T-cell (primary cell): ENCODE measurements at regions not wholly inside any gene's neighbourhood (a gene's known extent, or its start where the extent isn't known, plus 50 kb on each side); places are given as distances from the start of the nearest gene placed in this dataset.

Experiments
- ATAC-seq, 4 experiments: fragments of 200-7000 bp in 3 of 4; fragments of 150-1000 bp in 1 of 4; cut with Tn5 transposase; replicated peaks in 1 of 4; 1 replicate in 3 of 4; 2 replicates in 1 of 4; pipeline ENCODE4 v1.10.0; 2021; ENCODE audit warnings: moderate library complexity in 3 of 4, mild to moderate bottlenecking in 2 of 4, moderate number of reproducible peaks in 1 of 4
- CTCF ChIA-PET, 2 donors: fragments of 300-600 bp; sonication (Branson Sonifier 250); formaldehyde crosslinking; loops; one replicate each; lab custom pipeline; 2022; ENCODE audit warnings: antibody characterized with exemption in 2 of 2; lab: Charles Lee
- POLR2A ChIA-PET, 2 donors: fragments of 300-600 bp; sonication (Branson Sonifier 250); formaldehyde crosslinking; loops; one replicate each; lab custom pipeline; 2022; ENCODE audit warnings: antibody characterized with exemption in 2 of 2; lab: Charles Lee
- DNase-seq, 35 experiments: peaks; one replicate each; pipeline versions ENCODE4 v3.0.0 to v3.0.0-alpha.2; 2013 to 2023
- H3K27ac ChIP-seq: one replicate; pipeline ENCODE4 v1.5.1; 2013; ENCODE audit warnings: low read length
- H3K27me3 ChIP-seq, 2 experiments: replicated peaks in 1 of 2; 1 replicate in 1 of 2; 2 replicates in 1 of 2; pipeline versions ENCODE4 v1.6.1 to v1.7.0; 2013; ENCODE audit warnings: low read length in 1 of 2, mixed read lengths in 1 of 2; ENCODE audit not compliant: control insufficient read depth in 2 of 2, insufficient read depth in 2 of 2; ENCODE audit errors: extremely low read depth in 1 of 2
- H3K36me3 ChIP-seq, 2 donors: 1 replicate in 1 of 2; 2 replicates in 1 of 2; pipeline versions ENCODE4 v1.6.1 to v1.7.0; 2013; ENCODE audit warnings: low read length in 1 of 2; ENCODE audit not compliant: control insufficient read depth in 2 of 2, insufficient read depth in 1 of 2; ENCODE audit errors: extremely low read depth in 1 of 2
- H3K4me1 ChIP-seq, 2 experiments: 1 replicate in 1 of 2; 2 replicates in 1 of 2; pipeline versions ENCODE4 v1.6.1 to v1.7.0; 2013; ENCODE audit warnings: low read length in 2 of 2, mixed read lengths in 1 of 2; ENCODE audit not compliant: insufficient read depth in 2 of 2, control insufficient read depth in 1 of 2; ENCODE audit errors: extremely low read depth in 1 of 2
- H3K4me3 ChIP-seq, 2 donors: 1 replicate in 1 of 2; 2 replicates in 1 of 2; pipeline versions ENCODE4 v1.5.1 to v1.7.0; 2013; ENCODE audit warnings: mild to moderate bottlenecking in 2 of 2, low read length in 1 of 2, moderate library complexity in 1 of 2; ENCODE audit not compliant: control insufficient read depth in 1 of 2; ENCODE audit errors: extremely low read depth in 1 of 2
- H3K9me3 ChIP-seq: 2 replicates; pipeline ENCODE4 v1.7.0; 2013
- H3K27ac Mint-ChIP-seq, 2 donors: one replicate each; pipeline ENCODE4 v1.8.0; 2020 to 2021; ENCODE audit warnings: mild to moderate bottlenecking in 2 of 2, mixed read lengths in 2 of 2
- H3K27me3 Mint-ChIP-seq, 2 donors: one replicate each; pipeline ENCODE4 v1.8.0; 2021 to 2022; ENCODE audit warnings: mixed read lengths in 2 of 2
- H3K36me3 Mint-ChIP-seq: one replicate; pipeline ENCODE4 v1.8.0; 2021; ENCODE audit warnings: mixed read lengths
- H3K4me1 Mint-ChIP-seq, 3 donors: one replicate each; pipeline ENCODE4 v1.8.0; 2020 to 2022; ENCODE audit warnings: mixed read lengths in 3 of 3, mild to moderate bottlenecking in 1 of 3
- H3K4me3 Mint-ChIP-seq, 3 donors: one replicate each; pipeline ENCODE4 v1.8.0; 2020 to 2022; ENCODE audit warnings: mild to moderate bottlenecking in 3 of 3, mixed read lengths in 3 of 3, moderate library complexity in 3 of 3
- H3K9me3 Mint-ChIP-seq, 3 donors: one replicate each; pipeline ENCODE4 v1.8.0; 2020 to 2022; ENCODE audit warnings: mixed read lengths in 3 of 3
- WGBS: methylation state at CpG from one replicate; pipeline ENCODE4 v1.1.5; 2013; ENCODE audit warnings: missing lambda C conversion rate; ENCODE audit not compliant: insufficient coverage; 5-methylcytosine and 5-hydroxymethylcytosine counted together

GRCh38 chr2:121128741-121129659, 156.0 kb downstream of the TFCP2L1 start:
- Histone ChIP-seq H3K4me1 (no peaks in the 10 kb centered on the region), H3K27me3 (peaks cover 0 to 15% of the 10 kb centered on the region in 2 experiments), H3K9me3 (no peaks in the 10 kb centered on the region), H3K4me3 (no peak overlapping the region), H3K36me3 (no peaks in the 10 kb centered on the region), H3K27ac (no peak overlapping the region)
- DNase-seq (no peak), ATAC-seq (no peak)
- no peaks in the 10 kb centered on the region for H3K4me1 Mint-ChIP-seq
- CTCF ChIA-PET, result no interaction called here
- POLR2A ChIA-PET, result no interaction called here
- no peak overlapping the region for H3K4me3 Mint-ChIP-seq
- no peaks in the 10 kb centered on the region for H3K9me3 Mint-ChIP-seq
- no peaks in the 10 kb centered on the region for H3K36me3 Mint-ChIP-seq
- peaks cover 0 to 1% of the 10 kb centered on the region in 2 donors for H3K27me3 Mint-ChIP-seq
- 70% methylated on average over 6 of the region's 12 CpGs for WGBS
- H3K27ac Mint-ChIP-seq, result no peak overlapping the region

GRCh38 chr2:121129692-121130091, 155.3 kb downstream of the TFCP2L1 start:
- H3K4me3 ChIP-seq, result no peak overlapping the region
- Mint-ChIP-seq H3K27me3 (no peaks in the 10 kb centered on the region), H3K4me1 (no peaks in the 10 kb centered on the region), H3K27ac (no peak overlapping the region), H3K4me3 (no peak overlapping the region), H3K9me3 (no peaks in the 10 kb centered on the region), H3K36me3 (no peaks in the 10 kb centered on the region)
- ChIA-PET POLR2A (no interaction called here), CTCF (no interaction called here)
- no peak for ATAC-seq
- no peak overlapping the region for H3K27ac ChIP-seq
- H3K36me3 ChIP-seq, result no peaks in the 10 kb centered on the region
- H3K27me3 ChIP-seq, result peaks cover 0 to 17% of the 10 kb centered on the region in 2 experiments
- WGBS, result 69% methylated on average over 5 of the region's 6 CpGs
- H3K9me3 ChIP-seq, result no peaks in the 10 kb centered on the region
- DNase-seq, result no peak
- H3K4me1 ChIP-seq, result no peaks in the 10 kb centered on the region

GRCh38 chr2:121130301-121130850, 154.6 kb downstream of the TFCP2L1 start:
- no peaks in the 10 kb centered on the region for H3K4me1 ChIP-seq
- 67% methylated on average over 1 of the region's 4 CpGs for WGBS

GRCh38 chr2:121131375-121131774, 153.6 kb downstream of the TFCP2L1 start:
- CTCF ChIA-PET, result no interaction called here
- Mint-ChIP-seq H3K4me3 (no peak overlapping the region), H3K36me3 (no peaks in the 10 kb centered on the region), H3K27me3 (no peaks in the 10 kb centered on the region), H3K9me3 (no peaks in the 10 kb centered on the region), H3K4me1 (no peaks in the 10 kb centered on the region), H3K27ac (no peak overlapping the region)
- ATAC-seq (no peak), DNase-seq (no peak)
- H3K27me3 ChIP-seq, result peaks cover 0 to 16% of the 10 kb centered on the region in 2 experiments
- 83% methylated on average over 5 of the region's 9 CpGs for WGBS
- no peaks in the 10 kb centered on the region for H3K4me1 ChIP-seq
- H3K4me3 ChIP-seq, result no peak overlapping the region
- POLR2A ChIA-PET, result no interaction called here
- no peaks in the 10 kb centered on the region for H3K36me3 ChIP-seq
- no peak overlapping the region for H3K27ac ChIP-seq
- H3K9me3 ChIP-seq, result no peaks in the 10 kb centered on the region

More at GRCh38 chr2:121130301-121130850, 154.6 kb downstream of the TFCP2L1 start:
- POLR2A ChIA-PET, result no interaction called here
- H3K9me3 ChIP-seq, result no peaks in the 10 kb centered on the region
- no peaks in the 10 kb centered on the region for H3K36me3 ChIP-seq
- ATAC-seq, result no peak
- no peaks in the 10 kb centered on the region for H3K9me3 Mint-ChIP-seq
- H3K27ac ChIP-seq, result no peak overlapping the region
- H3K4me1 Mint-ChIP-seq, result no peaks in the 10 kb centered on the region
- no peak overlapping the region for H3K4me3 ChIP-seq
- no peak for DNase-seq
- H3K27me3 ChIP-seq, result peaks cover 0 to 16% of the 10 kb centered on the region in 2 experiments
- no peaks in the 10 kb centered on the region for H3K36me3 Mint-ChIP-seq
- no peak overlapping the region for H3K27ac Mint-ChIP-seq
- H3K27me3 Mint-ChIP-seq, result no peaks in the 10 kb centered on the region
- H3K4me3 Mint-ChIP-seq, result no peak overlapping the region
- CTCF ChIA-PET, result no interaction called here

- no peak overlapping the region for H3K4me3 ChIP-seq
- H3K36me3 Mint-ChIP-seq, result no peaks in the 10 kb centered on the region
- H3K4me3 Mint-ChIP-seq, result no peak overlapping the region
- ChIA-PET CTCF (no interaction called here), POLR2A (no interaction called here)
- no peak overlapping the region for H3K27ac ChIP-seq
- no peak for DNase-seq
- H3K4me1 Mint-ChIP-seq, result no peaks in the 10 kb centered on the region
- no peaks in the 10 kb centered on the region for H3K27me3 Mint-ChIP-seq
- peaks cover 0 to 18% of the 10 kb centered on the region in 2 experiments for H3K27me3 ChIP-seq
- H3K9me3 Mint-ChIP-seq, result no peaks in the 10 kb centered on the region
- no peaks in the 10 kb centered on the region for H3K36me3 ChIP-seq
- WGBS, result 96% methylated on average over 4 of the region's 15 CpGs
- no peak overlapping the region for H3K27ac Mint-ChIP-seq
- ATAC-seq, result no peak
- H3K4me1 ChIP-seq, result no peaks in the 10 kb centered on the region
- no peaks in the 10 kb centered on the region for H3K9me3 ChIP-seq
Observed at GRCh38 chr2:121132054-121132761, 152.8 kb downstream of the TFCP2L1 start.

- CTCF ChIA-PET, result no interaction called here
Observed at GRCh38 chr2:121132762-121133107, 152.3 kb downstream of the TFCP2L1 start.

More at GRCh38 chr2:121132762-121133107, 152.3 kb downstream of the TFCP2L1 start:
- no peaks in the 10 kb centered on the region for H3K27me3 Mint-ChIP-seq
- H3K4me3 ChIP-seq, result no peak overlapping the region
- no peaks in the 10 kb centered on the region for H3K9me3 ChIP-seq
- no peaks in the 10 kb centered on the region for H3K9me3 Mint-ChIP-seq
- DNase-seq (no peak), ATAC-seq (no peak)
- POLR2A ChIA-PET, result no interaction called here
- no peak overlapping the region for H3K27ac ChIP-seq
- H3K36me3 ChIP-seq, result no peaks in the 10 kb centered on the region
- H3K36me3 Mint-ChIP-seq, result no peaks in the 10 kb centered on the region
- peaks cover 0 to 17% of the 10 kb centered on the region in 2 experiments for H3K27me3 ChIP-seq
- H3K27ac Mint-ChIP-seq, result no peak overlapping the region
- 60% methylated on average over 5 of the region's 6 CpGs for WGBS
- H3K4me1 Mint-ChIP-seq, result no peaks in the 10 kb centered on the region
- H3K4me1 ChIP-seq, result no peaks in the 10 kb centered on the region
- no peak overlapping the region for H3K4me3 Mint-ChIP-seq
